Raji (cell line): ENCODE measurements at regions not wholly inside any gene's neighbourhood (a gene's known extent, or its start where the extent isn't known, plus 50 kb on each side); places are given as distances from the start of the nearest gene placed in this dataset.

Experiments used
- POLR2A ChIP-seq: IDR thresholded peaks from 2 replicates; pipeline ENCODE4 v1.6.1; 2011; ENCODE audit warnings: low read depth, low read length, control low read depth; ENCODE audit not compliant: insufficient read depth

GRCh38 chr3:177483182-177483967 lies 286.1 kb upstream of the TBL1XR1 start:
- no peak for TF ChIP-seq POLR2A

GRCh38 chr3:177484206-177484605 lies 286.9 kb upstream of the TBL1XR1 start:
- no peak for TF ChIP-seq POLR2A

GRCh38 chr3:177484926-177485325 lies 287.6 kb upstream of the TBL1XR1 start:
- no peak for TF ChIP-seq POLR2A

GRCh38 chr3:177487635-177488186 lies 290.4 kb upstream of the TBL1XR1 start:
- no peak for TF ChIP-seq POLR2A

- no peak for TF ChIP-seq POLR2A
Measured at GRCh38 chr3:177488740-177489139, 291.5 kb upstream of the TBL1XR1 start.

- TF ChIP-seq POLR2A: no peak
Measured at GRCh38 chr3:177490626-177491025, 293.3 kb upstream of the TBL1XR1 start.

- no peak for TF ChIP-seq POLR2A
Measured at GRCh38 chr3:177491296-177492032, 294.2 kb upstream of the TBL1XR1 start.

GRCh38 chr3:177493091-177493490 lies 295.8 kb upstream of the TBL1XR1 start:
- TF ChIP-seq POLR2A: no peak

- no peak for TF ChIP-seq POLR2A
Measured at GRCh38 chr3:177494216-177494615, 296.9 kb upstream of the TBL1XR1 start.

- TF ChIP-seq POLR2A: no peak
Measured at GRCh38 chr3:177495566-177495965, 298.3 kb upstream of the TBL1XR1 start.

- no peak for TF ChIP-seq POLR2A
Measured at GRCh38 chr3:177498037-177498857, 301.0 kb upstream of the TBL1XR1 start.

- no peak for TF ChIP-seq POLR2A
Measured at GRCh38 chr3:177499779-177500423, 302.6 kb upstream of the TBL1XR1 start.

GRCh38 chr3:177510693-177511216 lies 313.5 kb upstream of the TBL1XR1 start:
- no peak for TF ChIP-seq POLR2A
